ENCODE measurements at regions not wholly inside any gene's neighbourhood (a gene's known extent, or its start where the extent isn't known, plus 50 kb on each side); places are given as distances from the start of the nearest gene placed in this dataset.

GRCh38 chr7:12951397-12951801, 264.0 kb downstream of the ARL4A start:
- no peaks in the 10 kb centered on the region for H3K79me2 ChIP-seq (ENCODE audit: control insufficient read depth, insufficient read depth, low read length)
- FAIRE-seq (no peak), DNase-seq (ENCODE audit: low read depth, low spot score) (no peak), ATAC-seq (no peak)
- no peak overlapping the region for H3K4me2 ChIP-seq (ENCODE audit: control insufficient read depth, insufficient read depth)
- POLR2A ChIA-PET: no interaction called here
- RAD21 ChIA-PET (ENCODE audit: unreplicated experiment): no interaction called here
- in situ Hi-C loops (cut with MboI): no loop called here
- TF ChIP-seq FOXK2 (IDR thresholded peaks at IDR 0.05) (no peak), ASH2L (IDR thresholded peaks at IDR 0.05; ENCODE audit: borderline replicate concordance, low read depth) (no peak), POLR2AphosphoS5 (IDR thresholded peaks at IDR 0.05; ENCODE audit: low read length) (no peak), RAD51 (IDR thresholded peaks at IDR 0.05) (no peak), TCF12 (IDR thresholded peaks at IDR 0.05; ENCODE audit: low read depth, low read length) (no peak), NBN (IDR thresholded peaks at IDR 0.05) (no peak), ELK1 (IDR thresholded peaks at IDR 0.05; ENCODE audit: low read depth, low read length) (no peak), ETV6 (conservative IDR thresholded peaks at IDR 0.05 in 1 of 2, IDR thresholded peaks at IDR 0.05 in 1 of 2; ENCODE audit: borderline replicate concordance in 1 of 2, low read depth in 1 of 2) (no peak), EED (IDR thresholded peaks at IDR 0.05; ENCODE audit: low read depth) (no peak), IKZF2 (IDR thresholded peaks at IDR 0.05) (no peak), CBX3 (IDR thresholded peaks at IDR 0.05; ENCODE audit: borderline replicate concordance, low read depth) (no peak), MAX (IDR thresholded peaks at IDR 0.05; ENCODE audit: low read depth, low read length) (no peak)
- no TSS peak for BruUV-seq (replicated peaks)
- no peaks in the 10 kb centered on the region for H3K36me3 ChIP-seq (ENCODE audit: control insufficient read depth in 2 of 2, insufficient read depth in 2 of 2, low read length in 1 of 2)
- H4K20me1 ChIP-seq (ENCODE audit: control insufficient read depth, insufficient read depth): no peaks in the 10 kb centered on the region
- WGBS (ENCODE audit: insufficient coverage, insufficient replicate concordance, low lambda C conversion rate, missing lambda C conversion rate): 70% methylated on average over 6 of the region's 6 CpGs
- CTCF ChIA-PET: no interaction called here
- no peak overlapping the region for H3K4me3 ChIP-seq
- no peak overlapping the region for H3K27ac ChIP-seq (ENCODE audit: control insufficient read depth, insufficient read depth)
- H2AFZ ChIP-seq (ENCODE audit: control insufficient read depth, low read depth, low read length): no peak overlapping the region
- SMC1A ChIA-PET (ENCODE audit: uncharacterized antibody, unreplicated experiment): interaction anchor here (1.1 kb wide), 1 partner anchor 14 kb away, joined by 3 read pairs; no protein-coding TSS in a partner anchor
- no peak overlapping the region for H3K9ac ChIP-seq (ENCODE audit: control insufficient read depth, insufficient read depth, low read length)
- no peaks in the 10 kb centered on the region for H3K27me3 ChIP-seq (replicated peaks in 1 of 2; ENCODE audit: control insufficient read depth in 2 of 2, insufficient read depth in 2 of 2, low read length in 1 of 2)
- H3K4me1 ChIP-seq (ENCODE audit: control insufficient read depth, insufficient read depth, low read length): no peaks in the 10 kb centered on the region
- no peaks in the 10 kb centered on the region for H3K9me3 ChIP-seq (replicated peaks; ENCODE audit: control insufficient read depth, insufficient read depth, low read length)
- intact Hi-C loops (cut with micrococcal nuclease; ENCODE audit: unreplicated experiment): no loop called here

Data from GM12878 (cell line).